OCI-M1 (cell line): ENCODE measurements at regions not wholly inside any gene's neighbourhood (a gene's known extent, or its start where the extent isn't known, plus 50 kb on each side); places are given as distances from the start of the nearest gene placed in this dataset.
A peak's percentile ranks its signal among the peaks of the same experiment; 100 is the strongest.

ENCODE experiments used
- DNase-seq: peaks from one replicate; lab custom pipeline; 2025; lab: John Stamatoyannopoulos, UW

- DNase-seq = no peak
Observed at GRCh38 chr7:135828604-135829003, 80.0 kb upstream of the FAM180A start.

- DNase-seq = no peak
Observed at GRCh38 chr7:135827391-135827790, 78.8 kb upstream of the FAM180A start.

- DNase-seq = no peak
Observed at GRCh38 chr7:135825406-135825805, 76.8 kb upstream of the FAM180A start.

GRCh38 chr7:135822376-135822775 lies 73.8 kb upstream of the FAM180A start:
- DNase-seq = no peak

- DNase-seq = no peak
Observed at GRCh38 chr7:135817583-135817982, 69.0 kb upstream of the FAM180A start.

GRCh38 chr7:135815033-135815432 lies 66.4 kb upstream of the FAM180A start:
- DNase-seq = no peak

- no peak for DNase-seq
Observed at GRCh38 chr7:135812148-135812547, 63.5 kb upstream of the FAM180A start.

GRCh38 chr7:135811506-135811905 lies 62.9 kb upstream of the FAM180A start:
- no peak for DNase-seq

GRCh38 chr7:135808206-135808605 lies 59.6 kb upstream of the FAM180A start:
- no peak for DNase-seq

- DNase-seq = peak; percentile 10
Observed at GRCh38 chr7:135803143-135803542, 54.5 kb upstream of the FAM180A start.

GRCh38 chr7:135802697-135803096 lies 54.1 kb upstream of the FAM180A start:
- no peak for DNase-seq

- no peak for DNase-seq
Observed at GRCh38 chr7:135801877-135802276, 53.3 kb upstream of the FAM180A start.

GRCh38 chr7:135801045-135801693 lies 52.6 kb upstream of the FAM180A start:
- peak; percentile 73 for DNase-seq

- DNase-seq = no peak
Observed at GRCh38 chr7:135800560-135800959, 51.9 kb upstream of the FAM180A start.

GRCh38 chr7:135799881-135800280 lies 51.3 kb upstream of the FAM180A start:
- DNase-seq = no peak
